Neural progenitor cell (in vitro differentiated cells): ENCODE measurements at regions not wholly inside any gene's neighbourhood (a gene's known extent, or its start where the extent isn't known, plus 50 kb on each side); places are given as distances from the start of the nearest gene placed in this dataset.
A peak's percentile ranks its signal among the peaks of the same experiment; 100 is the strongest.

Source experiments
- DNase-seq: peaks from one replicate; pipeline ENCODE4 v3.0.0-alpha.2; 2016; ENCODE audit warnings: low spot score
- H2AFZ ChIP-seq: fragments of 200-600 bp; sonication (generic); replicated peaks from 2 replicates; pipeline ENCODE4 v1.6.1; 2016; ENCODE audit warnings: antibody characterized with exemption
- H3F3A ChIP-seq: fragments of 200-600 bp; sonication (generic); 2 replicates; pipeline ENCODE4 v1.6.1; 2016; ENCODE audit warnings: antibody characterized with exemption, low read depth
- H3K27ac ChIP-seq: fragments of 200-600 bp; sonication (generic); 2 replicates; pipeline ENCODE4 v1.5.1; 2016; ENCODE audit warnings: mild to moderate bottlenecking
- H3K27me3 ChIP-seq: fragments of 200-600 bp; sonication (generic); 2 replicates; pipeline ENCODE4 v1.6.1; 2016; ENCODE audit warnings: mild to moderate bottlenecking, moderate library complexity
- H3K36me3 ChIP-seq: fragments of 200-600 bp; sonication (generic); 2 replicates; pipeline ENCODE4 v1.5.1; 2016
- H3K4me1 ChIP-seq: fragments of 200-600 bp; sonication (generic); 2 replicates; pipeline ENCODE4 v1.6.1; 2016; ENCODE audit warnings: mixed run types
- H3K4me2 ChIP-seq: fragments of 200-600 bp; sonication (generic); 2 replicates; pipeline ENCODE4 v1.6.1; 2016
- H3K4me3 ChIP-seq: fragments of 200-600 bp; sonication (generic); 2 replicates; pipeline ENCODE4 v1.5.1; 2016
- H3K79me2 ChIP-seq: fragments of 200-600 bp; sonication (generic); 2 replicates; pipeline ENCODE4 v1.6.1; 2016; ENCODE audit warnings: low read depth
- H3K9ac ChIP-seq: fragments of 200-600 bp; sonication (generic); 2 replicates; pipeline ENCODE4 v1.6.1; 2016
- H3K9me3 ChIP-seq: fragments of 200-600 bp; sonication (generic); 2 replicates; pipeline ENCODE4 v1.5.1; 2016; ENCODE audit warnings: low read depth
- H4K20me1 ChIP-seq: fragments of 200-600 bp; sonication (generic); 2 replicates; pipeline ENCODE4 v1.6.1; 2016; ENCODE audit warnings: low read depth
- H3K27ac Mint-ChIP-seq: 3 replicates; pipeline ENCODE4 v1.8.0; 2021; ENCODE audit warnings: mixed read lengths
- H3K27me3 Mint-ChIP-seq: 2 replicates; pipeline ENCODE4 v1.8.0; 2022; ENCODE audit warnings: low read depth, mild to moderate bottlenecking, inconsistent platforms, moderate library complexity, mixed read lengths; ENCODE audit not compliant: insufficient read depth
- H3K36me3 Mint-ChIP-seq: 3 replicates; pipeline ENCODE4 v1.8.0; 2021; ENCODE audit warnings: mixed read lengths
- H3K4me1 Mint-ChIP-seq: 3 replicates; pipeline ENCODE4 v1.8.0; 2021; ENCODE audit warnings: mixed read lengths
- H3K4me3 Mint-ChIP-seq: 3 replicates; pipeline ENCODE4 v1.8.0; 2021; ENCODE audit warnings: mild to moderate bottlenecking, moderate library complexity, mixed read lengths
- H3K9me3 Mint-ChIP-seq: 3 replicates; pipeline ENCODE4 v1.8.0; 2020; ENCODE audit warnings: mixed read lengths
- EZH2 ChIP-seq: fragments of 200-600 bp; sonication (generic); IDR thresholded peaks from 2 replicates; pipeline ENCODE4 v1.6.1; 2017; ENCODE audit warnings: antibody characterized with exemption, mild to moderate bottlenecking, moderate library complexity
- EZH2phosphoT487 ChIP-seq: fragments of 200-600 bp; sonication (generic); IDR thresholded peaks from 2 replicates; pipeline ENCODE4 v1.6.1; 2017; ENCODE audit warnings: antibody characterized with exemption
- TF ChIP-seq, protein P1 (sequence below): fragments of 200-600 bp; sonication (generic); IDR thresholded peaks from 2 replicates; pipeline ENCODE4 v1.5.1; 2017; ENCODE audit warnings: antibody characterized with exemption, mild to moderate bottlenecking

DNA sequence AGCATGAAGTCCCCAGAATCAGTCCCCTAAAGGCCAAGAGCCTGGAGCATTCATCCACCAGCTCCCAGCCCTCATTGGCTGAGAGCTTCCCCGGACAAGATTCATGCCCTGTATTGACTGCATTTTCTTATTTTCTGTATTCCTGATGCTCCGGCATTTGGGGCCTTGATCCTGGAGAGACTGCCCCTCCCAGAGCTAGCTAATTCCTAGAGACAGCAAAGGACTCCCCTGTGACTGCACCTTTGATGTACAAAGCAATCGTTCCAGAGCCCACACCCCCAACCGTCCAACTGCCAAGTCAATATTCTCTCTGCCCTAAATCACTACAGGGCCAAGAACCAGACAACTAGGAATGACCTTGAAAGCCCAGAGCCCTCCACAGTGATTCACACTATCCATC lies 93.4 kb upstream of the CDH5 start:
- Histone ChIP-seq H2AFZ (no peak overlapping the region), H3K79me2 (no peaks in the 10 kb centered on the region), H3K27ac (no peak overlapping the region), H3K9ac (no peak overlapping the region), H3K4me1 (no peaks in the 10 kb centered on the region), H3K4me2 (no peak overlapping the region), H4K20me1 (no peaks in the 10 kb centered on the region), H3K27me3 (peaks cover 17% of the 10 kb centered on the region), H3K4me3 (no peak overlapping the region), H3K36me3 (no peaks in the 10 kb centered on the region), H3F3A (no peaks in the 10 kb centered on the region), H3K9me3 (peaks cover 5% of the 10 kb centered on the region)
- H3K27me3 Mint-ChIP-seq = peaks cover 17% of the 10 kb centered on the region
- no peak for DNase-seq
- H3K27ac Mint-ChIP-seq = peak overlapping the region; percentile 3
- no peak overlapping the region for H3K4me3 Mint-ChIP-seq
- H3K36me3 Mint-ChIP-seq = peaks cover 4% of the 10 kb centered on the region
- TF ChIP-seq EZH2 (no peak), EZH2phosphoT487 (no peak)
- TF ChIP-seq, protein P1, sequence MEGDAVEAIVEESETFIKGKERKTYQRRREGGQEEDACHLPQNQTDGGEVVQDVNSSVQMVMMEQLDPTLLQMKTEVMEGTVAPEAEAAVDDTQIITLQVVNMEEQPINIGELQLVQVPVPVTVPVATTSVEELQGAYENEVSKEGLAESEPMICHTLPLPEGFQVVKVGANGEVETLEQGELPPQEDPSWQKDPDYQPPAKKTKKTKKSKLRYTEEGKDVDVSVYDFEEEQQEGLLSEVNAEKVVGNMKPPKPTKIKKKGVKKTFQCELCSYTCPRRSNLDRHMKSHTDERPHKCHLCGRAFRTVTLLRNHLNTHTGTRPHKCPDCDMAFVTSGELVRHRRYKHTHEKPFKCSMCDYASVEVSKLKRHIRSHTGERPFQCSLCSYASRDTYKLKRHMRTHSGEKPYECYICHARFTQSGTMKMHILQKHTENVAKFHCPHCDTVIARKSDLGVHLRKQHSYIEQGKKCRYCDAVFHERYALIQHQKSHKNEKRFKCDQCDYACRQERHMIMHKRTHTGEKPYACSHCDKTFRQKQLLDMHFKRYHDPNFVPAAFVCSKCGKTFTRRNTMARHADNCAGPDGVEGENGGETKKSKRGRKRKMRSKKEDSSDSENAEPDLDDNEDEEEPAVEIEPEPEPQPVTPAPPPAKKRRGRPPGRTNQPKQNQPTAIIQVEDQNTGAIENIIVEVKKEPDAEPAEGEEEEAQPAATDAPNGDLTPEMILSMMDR = no peak
- H3K4me1 Mint-ChIP-seq = peaks cover 21% of the 10 kb centered on the region
- peaks cover 14% of the 10 kb centered on the region for H3K9me3 Mint-ChIP-seq

DNA sequence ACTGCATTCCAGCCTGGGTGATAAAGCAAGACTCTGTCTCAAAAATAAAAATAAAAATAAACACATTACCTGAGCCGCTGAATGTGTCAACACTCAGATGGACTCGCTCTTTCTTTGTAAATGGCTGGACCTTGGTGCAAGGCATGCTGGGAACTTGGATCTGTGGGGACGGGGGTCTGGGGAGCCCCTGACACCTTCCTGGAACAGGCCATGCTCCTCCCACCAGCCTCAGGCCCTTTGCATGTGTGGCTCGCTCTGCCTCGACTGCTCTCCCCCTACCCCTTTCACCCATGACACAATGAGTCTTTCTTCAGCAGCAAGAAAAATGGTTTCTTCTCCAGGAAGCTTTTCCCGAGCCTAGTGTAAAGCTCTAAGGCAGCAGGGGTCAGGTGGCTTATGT lies 94.0 kb upstream of the CDH5 start:
- Histone ChIP-seq H3K4me2 (no peak overlapping the region), H3F3A (no peaks in the 10 kb centered on the region), H3K4me3 (no peak overlapping the region), H3K79me2 (no peaks in the 10 kb centered on the region), H3K27me3 (peaks cover 17% of the 10 kb centered on the region), H3K27ac (no peak overlapping the region), H2AFZ (no peak overlapping the region), H3K4me1 (no peaks in the 10 kb centered on the region), H3K36me3 (no peaks in the 10 kb centered on the region), H3K9ac (no peak overlapping the region), H3K9me3 (peaks cover 5% of the 10 kb centered on the region), H4K20me1 (no peaks in the 10 kb centered on the region)
- Mint-ChIP-seq H3K27ac (peak overlapping the region; percentile 68), H3K4me1 (peaks cover 25% of the 10 kb centered on the region), H3K36me3 (peaks cover 4% of the 10 kb centered on the region), H3K4me3 (no peak overlapping the region), H3K27me3 (peaks cover 20% of the 10 kb centered on the region), H3K9me3 (peaks cover 12% of the 10 kb centered on the region)
- DNase-seq = no peak
- TF ChIP-seq, protein P1 = no peak
- no peak for TF ChIP-seq EZH2phosphoT487
- no peak for TF ChIP-seq EZH2

DNA sequence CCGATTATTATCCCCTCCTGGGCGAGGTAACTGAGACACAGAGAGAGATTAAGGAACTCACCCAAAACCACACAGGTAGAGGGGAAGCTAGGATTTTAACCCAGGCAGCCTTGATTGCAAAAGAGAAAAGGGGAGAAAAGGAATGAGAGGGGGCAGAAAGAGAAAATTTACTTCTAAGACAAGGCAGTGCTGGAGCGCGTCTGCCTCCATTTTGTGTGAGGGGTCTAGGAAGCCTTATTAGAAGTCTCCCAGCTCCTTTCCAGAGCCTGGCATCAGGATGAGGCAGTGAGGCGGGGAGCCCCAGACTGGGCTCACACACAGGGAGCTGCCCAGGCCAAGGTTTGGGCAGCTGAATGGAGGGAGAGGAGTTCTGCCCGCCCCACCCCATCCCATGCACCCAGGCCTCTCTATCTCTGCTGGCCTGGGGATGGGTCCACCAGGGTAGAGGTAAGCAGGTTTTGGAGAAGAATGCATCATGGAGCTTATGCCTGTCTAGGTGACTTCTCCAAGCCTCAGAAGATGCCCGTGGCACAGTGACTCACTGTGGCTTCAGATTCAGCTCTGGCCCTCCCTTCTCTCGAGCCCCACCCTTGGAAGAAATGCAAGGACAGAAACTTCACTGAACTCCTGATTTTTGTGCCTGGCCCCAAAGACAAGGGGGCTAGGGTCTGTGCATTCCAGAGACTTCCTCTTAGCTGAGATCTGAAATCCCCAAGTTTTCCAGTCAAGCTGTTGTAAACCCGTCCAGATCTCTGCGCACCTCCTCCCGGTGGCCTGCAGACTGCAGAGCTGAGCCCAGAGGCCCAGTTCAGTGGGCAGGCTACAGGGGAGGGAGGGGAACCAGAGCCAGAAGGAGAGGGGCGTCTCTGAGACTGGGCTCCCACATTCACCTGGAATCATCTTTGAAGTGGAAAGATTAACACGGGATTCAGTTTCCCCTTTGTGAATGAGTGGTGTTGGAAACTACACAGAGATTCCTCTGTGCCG lies 95.1 kb upstream of the CDH5 start:
- Histone ChIP-seq H3K36me3 (no peaks in the 10 kb centered on the region), H3F3A (no peaks in the 10 kb centered on the region), H4K20me1 (no peaks in the 10 kb centered on the region), H3K27me3 (peaks cover 17% of the 10 kb centered on the region), H3K9ac (no peak overlapping the region), H3K4me3 (no peak overlapping the region), H2AFZ (peak overlapping the region; percentile 23), H3K9me3 (peaks cover 2% of the 10 kb centered on the region), H3K4me1 (peaks cover 3% of the 10 kb centered on the region), H3K79me2 (no peaks in the 10 kb centered on the region), H3K4me2 (peak overlapping the region; percentile 12), H3K27ac (no peak overlapping the region)
- peaks cover 4% of the 10 kb centered on the region for H3K36me3 Mint-ChIP-seq
- H3K4me1 Mint-ChIP-seq = peaks cover 34% of the 10 kb centered on the region
- peaks cover 20% of the 10 kb centered on the region for H3K27me3 Mint-ChIP-seq
- H3K9me3 Mint-ChIP-seq = peaks cover 9% of the 10 kb centered on the region
- TF ChIP-seq EZH2phosphoT487 (no peak), EZH2 (no peak)
- TF ChIP-seq, protein P1 = no peak
- H3K27ac Mint-ChIP-seq = peak overlapping the region; percentile 40
- DNase-seq = no peak
- peak overlapping the region; percentile 52 for H3K4me3 Mint-ChIP-seq
